NCI-H82 (cell line): ENCODE measurements at regions not wholly inside any gene's neighbourhood (a gene's known extent, or its start where the extent isn't known, plus 50 kb on each side); places are given as distances from the start of the nearest gene placed in this dataset.

Experiments
- DNase-seq: peaks from one replicate; lab custom pipeline; 2025; lab: John Stamatoyannopoulos, UW

GRCh38 chr16:64238571-64238970 lies 883.3 kb downstream of the CDH11 start:
- no peak for DNase-seq

GRCh38 chr16:64236316-64236715 lies 885.5 kb downstream of the CDH11 start:
- no peak for DNase-seq

GRCh38 chr16:64234200-64234599 lies 887.7 kb downstream of the CDH11 start:
- DNase-seq = no peak

GRCh38 chr16:64225696-64226095 lies 896.2 kb downstream of the CDH11 start:
- no peak for DNase-seq

GRCh38 chr16:64225036-64225435 lies 896.8 kb downstream of the CDH11 start:
- no peak for DNase-seq

GRCh38 chr16:64217789-64218535 lies 903.9 kb downstream of the CDH11 start:
- DNase-seq = no peak

- no peak for DNase-seq
These were observed 906.1 kb downstream of the CDH11 start for GRCh38 chr16:64215730-64216129.

- DNase-seq = no peak
These were observed 910.5 kb downstream of the CDH11 start for GRCh38 chr16:64211331-64211730.

- DNase-seq = peak; percentile 91
These were observed 915.0 kb downstream of the CDH11 start for GRCh38 chr16:64206862-64207261.

- DNase-seq = no peak
These were observed 918.7 kb downstream of the CDH11 start for GRCh38 chr16:64203126-64203525.

- DNase-seq = no peak
These were observed 919.3 kb downstream of the CDH11 start for GRCh38 chr16:64202571-64202970.

- DNase-seq = no peak
These were observed 925.4 kb downstream of the CDH11 start for GRCh38 chr16:64196444-64196843.

- DNase-seq = no peak
These were observed 935.9 kb downstream of the CDH11 start for GRCh38 chr16:64185954-64186353.

- peak; percentile 1 for DNase-seq
These were observed 937.7 kb downstream of the CDH11 start for GRCh38 chr16:64184156-64184555.

- DNase-seq = no peak
These were observed 938.9 kb downstream of the CDH11 start for GRCh38 chr16:64182985-64183384.

- no peak for DNase-seq
These were observed 940.5 kb downstream of the CDH11 start for GRCh38 chr16:64181271-64181925.

- no peak for DNase-seq
These were observed 941.5 kb downstream of the CDH11 start for GRCh38 chr16:64180136-64180900.

- DNase-seq = no peak
These were observed 947.5 kb downstream of the CDH11 start for GRCh38 chr16:64174327-64174726.

GRCh38 chr16:64172652-64173051 lies 949.2 kb downstream of the CDH11 start:
- no peak for DNase-seq

- no peak for DNase-seq
These were observed 949.6 kb downstream of the CDH11 start for GRCh38 chr16:64172226-64172625.

- no peak for DNase-seq
These were observed 950.2 kb downstream of the CDH11 start for GRCh38 chr16:64171632-64172031.

GRCh38 chr16:64168371-64168770 lies 953.5 kb downstream of the CDH11 start:
- peak; percentile 7 for DNase-seq

GRCh38 chr16:64167936-64168335 lies 953.9 kb downstream of the CDH11 start:
- peak; percentile 20 for DNase-seq
